GM12891 (cell line): ENCODE measurements at regions not wholly inside any gene's neighbourhood (a gene's known extent, or its start where the extent isn't known, plus 50 kb on each side); places are given as distances from the start of the nearest gene placed in this dataset.

ENCODE experiments used
- PAX5 ChIP-seq: IDR thresholded peaks from 2 replicates; pipeline ENCODE4 v1.6.1; 2011; ENCODE audit warnings: low read length, moderate library complexity, mild to moderate bottlenecking; ENCODE audit not compliant: insufficient read depth, severe bottlenecking
- POLR2A ChIP-seq: IDR thresholded peaks from 2 replicates; pipeline ENCODE4 v1.6.1; 2011; ENCODE audit warnings: low read depth, low read length, control low read depth
- POLR2AphosphoS5 ChIP-seq: IDR thresholded peaks from 2 replicates; pipeline ENCODE4 v1.6.1; 2011; ENCODE audit warnings: low read depth, low read length, control low read depth
- TAF1 ChIP-seq: IDR thresholded peaks from 2 replicates; pipeline ENCODE4 v1.6.1; 2011; ENCODE audit warnings: low read depth, low read length, control low read depth

- TF ChIP-seq POLR2AphosphoS5: no peak
- no peak for TF ChIP-seq TAF1
- TF ChIP-seq POLR2A: no peak
- TF ChIP-seq PAX5: no peak
Observed at GRCh38 chr15:98221577-98221976, 261.1 kb downstream of the ARRDC4 start.
